ENCODE measurements at regions not wholly inside any gene's neighbourhood (a gene's known extent, or its start where the extent isn't known, plus 50 kb on each side); places are given as distances from the start of the nearest gene placed in this dataset.
"Not testable (repeated sequence)": the region's sequence is repeated elsewhere in the genome, so short reads cannot be mapped to it uniquely, and the experiment has no call there.

GRCh38 chrX:118239913-118240698 is 105.8 kb upstream of the WDR44 start:
- WGBS (ENCODE audit: extremely low coverage, insufficient coverage, insufficient read length) = no CpG with 5 or more reads among the region's 6 CpGs

DNA sequence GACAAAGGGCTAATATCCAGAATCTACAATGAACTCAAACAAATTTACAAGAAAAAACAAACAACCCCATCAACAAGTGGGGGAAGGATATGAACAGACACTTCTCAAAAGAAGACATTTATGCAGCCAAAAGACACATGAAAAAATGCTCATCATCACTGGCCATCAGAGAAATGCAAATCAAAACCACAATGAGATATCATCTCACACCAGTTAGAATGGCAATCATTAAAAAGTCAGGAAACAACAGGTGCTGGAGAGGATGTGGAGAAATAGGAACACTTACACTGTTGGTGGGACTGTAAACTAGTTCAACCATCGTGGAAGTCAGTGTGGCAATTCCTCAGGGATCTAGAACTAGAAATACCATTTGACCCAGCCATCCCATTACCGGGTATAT is 98.9 kb upstream of the WDR44 start:
- not testable (repeated sequence) for H4K12ac ChIP-seq (ENCODE audit: low read depth, low read length); H3K9ac ChIP-seq (ENCODE audit: low read length); H2BK5ac ChIP-seq (ENCODE audit: low read depth, low read length, poor library complexity); H3K36me3 ChIP-seq (ENCODE audit: control insufficient read depth in 1 of 2, insufficient read depth in 2 of 2, low read length in 2 of 2); H3K4me2 ChIP-seq (ENCODE audit: low read length); H3K9me3 ChIP-seq (ENCODE audit: insufficient read depth, low read depth, low read length); H3K79me2 ChIP-seq (ENCODE audit: control insufficient read depth, insufficient read depth, low read length, poor library complexity); H3K4ac ChIP-seq (ENCODE audit: low read depth, low read length); H4K8ac ChIP-seq (ENCODE audit: low read depth, low read length); H2BK120ac ChIP-seq (ENCODE audit: insufficient read depth, low read length, poor library complexity); H4K91ac ChIP-seq (ENCODE audit: low read depth, low read length); H3K27ac ChIP-seq (ENCODE audit: low read depth, low read length); H2BK12ac ChIP-seq (ENCODE audit: low read length); H2AK5ac ChIP-seq (ENCODE audit: low read length); H3K18ac ChIP-seq (ENCODE audit: low read length); H3K79me1 ChIP-seq (ENCODE audit: low read length); H3K4me1 ChIP-seq (ENCODE audit: control insufficient read depth in 1 of 2, insufficient read depth in 2 of 2, low read length in 2 of 2); H2AFZ ChIP-seq (ENCODE audit: insufficient read depth, low read length, poor library complexity); H3K23ac ChIP-seq (ENCODE audit: low read length); H3K14ac ChIP-seq (ENCODE audit: low read length); DNase-seq; H3K4me3 ChIP-seq (ENCODE audit: low read depth, low read length); H3K27me3 ChIP-seq (ENCODE audit: insufficient read depth, low read length)
- WGBS (ENCODE audit: extremely low coverage, insufficient coverage, insufficient read length) = no CpG with 5 or more reads among the region's 2 CpGs

More at GRCh38 chrX:118239913-118240698, 105.8 kb upstream of the WDR44 start:
- DNase-seq = no peak
- Histone ChIP-seq H3K14ac (ENCODE audit: low read length) (no peak overlapping the region), H2BK5ac (ENCODE audit: low read depth, low read length, poor library complexity) (no peak overlapping the region), H4K8ac (ENCODE audit: low read depth, low read length) (no peak overlapping the region), H3K4me3 (ENCODE audit: low read depth, low read length) (no peak overlapping the region), H4K91ac (ENCODE audit: low read depth, low read length) (no peak overlapping the region), H3K4me2 (ENCODE audit: low read length) (no peak overlapping the region), H3K4ac (ENCODE audit: low read depth, low read length) (no peak overlapping the region), H2AFZ (ENCODE audit: insufficient read depth, low read length, poor library complexity) (no peak overlapping the region), H2BK12ac (ENCODE audit: low read length) (no peak overlapping the region), H3K36me3 (ENCODE audit: control insufficient read depth in 1 of 2, insufficient read depth in 2 of 2, low read length in 2 of 2) (no peaks in the 10 kb centered on the region), H3K27me3 (ENCODE audit: insufficient read depth, low read length) (no peaks in the 10 kb centered on the region), H3K9ac (ENCODE audit: low read length) (no peak overlapping the region), H3K79me1 (ENCODE audit: low read length) (no peaks in the 10 kb centered on the region), H3K23ac (ENCODE audit: low read length) (no peak overlapping the region), H2AK5ac (ENCODE audit: low read length) (no peak overlapping the region), H3K9me3 (ENCODE audit: insufficient read depth, low read depth, low read length) (no peaks in the 10 kb centered on the region), H3K18ac (ENCODE audit: low read length) (no peak overlapping the region), H3K4me1 (ENCODE audit: control insufficient read depth in 1 of 2, insufficient read depth in 2 of 2, low read length in 2 of 2) (no peaks in the 10 kb centered on the region), H4K12ac (ENCODE audit: low read depth, low read length) (no peak overlapping the region), H2BK120ac (ENCODE audit: insufficient read depth, low read length, poor library complexity) (no peak overlapping the region), H3K79me2 (ENCODE audit: control insufficient read depth, insufficient read depth, low read length, poor library complexity) (no peaks in the 10 kb centered on the region), H3K27ac (ENCODE audit: low read depth, low read length) (no peak overlapping the region)

DNA sequence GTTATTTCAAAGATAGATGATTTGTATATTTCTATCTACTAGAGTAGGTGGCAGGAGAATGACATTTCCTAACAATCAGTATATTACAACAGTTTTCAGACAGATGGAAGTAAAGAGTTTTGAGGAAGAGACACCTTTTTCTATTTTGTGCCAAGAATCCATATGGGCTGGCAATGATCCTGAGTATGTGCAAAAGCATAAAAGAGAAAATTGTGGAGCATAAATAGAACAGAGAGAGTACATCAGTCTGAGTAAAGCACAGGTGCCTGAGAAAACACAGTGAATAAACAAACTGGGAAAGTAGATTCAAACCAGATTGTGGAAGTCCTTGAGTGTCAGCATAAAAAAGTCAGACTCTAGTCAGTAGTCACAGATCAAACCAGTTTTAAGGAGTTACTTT is 96.8 kb upstream of the WDR44 start:
- Histone ChIP-seq H3K9me3 (ENCODE audit: insufficient read depth, low read depth, low read length) (no peaks in the 10 kb centered on the region), H2BK5ac (ENCODE audit: low read depth, low read length, poor library complexity) (no peak overlapping the region), H4K12ac (ENCODE audit: low read depth, low read length) (no peak overlapping the region), H3K14ac (ENCODE audit: low read length) (no peak overlapping the region), H4K8ac (ENCODE audit: low read depth, low read length) (no peak overlapping the region), H3K18ac (ENCODE audit: low read length) (no peak overlapping the region), H3K79me2 (ENCODE audit: control insufficient read depth, insufficient read depth, low read length, poor library complexity) (no peaks in the 10 kb centered on the region), H2AFZ (ENCODE audit: insufficient read depth, low read length, poor library complexity) (no peak overlapping the region), H3K79me1 (ENCODE audit: low read length) (no peaks in the 10 kb centered on the region), H3K4me2 (ENCODE audit: low read length) (no peak overlapping the region), H3K4me1 (ENCODE audit: control insufficient read depth in 1 of 2, insufficient read depth in 2 of 2, low read length in 2 of 2) (no peaks in the 10 kb centered on the region), H2AK5ac (ENCODE audit: low read length) (no peak overlapping the region), H4K91ac (ENCODE audit: low read depth, low read length) (no peak overlapping the region), H3K36me3 (ENCODE audit: control insufficient read depth in 1 of 2, insufficient read depth in 2 of 2, low read length in 2 of 2) (no peaks in the 10 kb centered on the region), H2BK12ac (ENCODE audit: low read length) (no peak overlapping the region), H2BK120ac (ENCODE audit: insufficient read depth, low read length, poor library complexity) (no peak overlapping the region), H3K27me3 (ENCODE audit: insufficient read depth, low read length) (no peaks in the 10 kb centered on the region), H3K27ac (ENCODE audit: low read depth, low read length) (no peak overlapping the region), H3K9ac (ENCODE audit: low read length) (no peak overlapping the region), H3K4ac (ENCODE audit: low read depth, low read length) (no peak overlapping the region), H3K23ac (ENCODE audit: low read length) (no peak overlapping the region), H3K4me3 (ENCODE audit: low read depth, low read length) (no peak overlapping the region)
- DNase-seq = no peak

GRCh38 chrX:118250445-118250844 is 95.5 kb upstream of the WDR44 start:
- H3K79me1 ChIP-seq (ENCODE audit: low read length) = no peaks in the 10 kb centered on the region
- no peak overlapping the region for H3K23ac ChIP-seq (ENCODE audit: low read length)
- no peak overlapping the region for H3K27ac ChIP-seq (ENCODE audit: low read depth, low read length)
- no peak overlapping the region for H3K4me2 ChIP-seq (ENCODE audit: low read length)
- H3K18ac ChIP-seq (ENCODE audit: low read length) = no peak overlapping the region
- H2AK5ac ChIP-seq (ENCODE audit: low read length) = no peak overlapping the region
- H2BK12ac ChIP-seq (ENCODE audit: low read length) = no peak overlapping the region
- no peaks in the 10 kb centered on the region for H3K79me2 ChIP-seq (ENCODE audit: control insufficient read depth, insufficient read depth, low read length, poor library complexity)
- H3K14ac ChIP-seq (ENCODE audit: low read length) = no peak overlapping the region
- no peak overlapping the region for H4K8ac ChIP-seq (ENCODE audit: low read depth, low read length)
- H4K91ac ChIP-seq (ENCODE audit: low read depth, low read length) = no peak overlapping the region
- no peak overlapping the region for H3K4me3 ChIP-seq (ENCODE audit: low read depth, low read length)
- no peaks in the 10 kb centered on the region for H3K4me1 ChIP-seq (ENCODE audit: control insufficient read depth in 1 of 2, insufficient read depth in 2 of 2, low read length in 2 of 2)
- no peaks in the 10 kb centered on the region for H3K36me3 ChIP-seq (ENCODE audit: control insufficient read depth in 1 of 2, insufficient read depth in 2 of 2, low read length in 2 of 2)
- WGBS (ENCODE audit: extremely low coverage, insufficient coverage, insufficient read length) = no CpG with 5 or more reads among the region's 1 CpG
- no peak overlapping the region for H3K9ac ChIP-seq (ENCODE audit: low read length)
- no peak overlapping the region for H3K4ac ChIP-seq (ENCODE audit: low read depth, low read length)
- no peak overlapping the region for H2AFZ ChIP-seq (ENCODE audit: insufficient read depth, low read length, poor library complexity)
- no peaks in the 10 kb centered on the region for H3K9me3 ChIP-seq (ENCODE audit: insufficient read depth, low read depth, low read length)
- H3K27me3 ChIP-seq (ENCODE audit: insufficient read depth, low read length) = no peaks in the 10 kb centered on the region
- no peak for DNase-seq
- no peak overlapping the region for H2BK120ac ChIP-seq (ENCODE audit: insufficient read depth, low read length, poor library complexity)
- H2BK5ac ChIP-seq (ENCODE audit: low read depth, low read length, poor library complexity) = no peak overlapping the region
- no peak overlapping the region for H4K12ac ChIP-seq (ENCODE audit: low read depth, low read length)

Data from trophoblast cell (in vitro differentiated cells and primary cell).